ENCODE measurements at regions not wholly inside any gene's neighbourhood (a gene's known extent, or its start where the extent isn't known, plus 50 kb on each side); places are given as distances from the start of the nearest gene placed in this dataset.

- no peak overlapping the region for H2BK20ac ChIP-seq (ENCODE audit: low read depth, low read length)
- no peak for DNase-seq
- H2BK5ac ChIP-seq (ENCODE audit: low read depth, low read length, poor library complexity, severe bottlenecking) = no peak overlapping the region
- no peak for ATAC-seq (ENCODE audit: low read depth)
- ChIA-PET POLR2A (ENCODE audit: unreplicated experiment) (no interaction called here), CTCF (no interaction called here)
- no peak overlapping the region for H3K4ac ChIP-seq (ENCODE audit: low read depth, low read length)
- H3K14ac ChIP-seq (replicated peaks; ENCODE audit: low read depth, low read length) = no peak overlapping the region
- H2BK120ac ChIP-seq (ENCODE audit: low read depth, low read length) = no peak overlapping the region
- H3K9me3 ChIP-seq (ENCODE audit: control insufficient read depth, insufficient read depth, low read length) = no peaks in the 10 kb centered on the region
- no peak overlapping the region for H3K9ac ChIP-seq (ENCODE audit: low read depth, low read length)
- H4K8ac ChIP-seq (ENCODE audit: low read depth in 2 of 2, low read length in 2 of 2) = no peak overlapping the region
- no peak overlapping the region for H3K27ac ChIP-seq (ENCODE audit: insufficient read depth, low read length)
- in situ Hi-C loops (cut with MboI; ENCODE audit: low sequenced_read_pairs) = no loop called here
- no peak overlapping the region for H3K4me2 ChIP-seq (ENCODE audit: low read depth, low read length)
- H3K18ac ChIP-seq (ENCODE audit: low read depth, low read length) = no peak overlapping the region
- intact Hi-C loops (cut with micrococcal nuclease) = no loop called here
- H2AK5ac ChIP-seq (ENCODE audit: low read depth, low read length) = no peak overlapping the region
- H4K20me1 ChIP-seq (ENCODE audit: insufficient read depth, low read length) = no peaks in the 10 kb centered on the region
- no peak overlapping the region for H4K5ac ChIP-seq (ENCODE audit: low read depth, low read length)
- H3K27me3 ChIP-seq (ENCODE audit: control insufficient read depth, insufficient read depth, low read length) = no peaks in the 10 kb centered on the region
- no peak overlapping the region for H2AK9ac ChIP-seq (replicated peaks; ENCODE audit: low read depth, low read length, poor library complexity)
- no TSS peak for BruUV-seq (replicated peaks)
- no peak overlapping the region for H3K23ac ChIP-seq (ENCODE audit: low read depth, low read length)
- H3K4me1 ChIP-seq (ENCODE audit: control insufficient read depth, insufficient read depth, low read length) = no peaks in the 10 kb centered on the region
- no peak overlapping the region for H2AFZ ChIP-seq (replicated peaks; ENCODE audit: low read length, poor library complexity)
- no peak overlapping the region for H3K56ac ChIP-seq (ENCODE audit: extremely low read depth, insufficient read depth, low read length)
- no peaks in the 10 kb centered on the region for H3K79me1 ChIP-seq (ENCODE audit: low read depth in 1 of 2, low read length in 2 of 2)
- no peak overlapping the region for H4K91ac ChIP-seq (ENCODE audit: insufficient read depth, low read depth, low read length)
- dilution Hi-C loops (cut with HindIII; ENCODE audit: low sequenced_read_pairs, unreplicated experiment) = no loop called here
- no peak overlapping the region for H3K4me3 ChIP-seq (ENCODE audit: insufficient read depth, low read depth, low read length)
- no peak for TF ChIP-seq FOS (IDR thresholded peaks at IDR 0.05; ENCODE audit: low read depth, low read length)
- no peak for TF ChIP-seq USF2 (IDR thresholded peaks at IDR 0.05; ENCODE audit: low read depth, low read length)
- TF ChIP-seq POLR2A (IDR thresholded peaks at IDR 0.05; ENCODE audit: low read depth, low read length) = no peak
- no peak for TF ChIP-seq CHD1 (IDR thresholded peaks at IDR 0.05; ENCODE audit: low read depth, low read length)
- no peak for TF ChIP-seq RFX5 (IDR thresholded peaks at IDR 0.05; ENCODE audit: low read depth, low read length)
- TF ChIP-seq MXI1 (IDR thresholded peaks at IDR 0.05; ENCODE audit: borderline replicate concordance, low read depth, low read length) = no peak
- no peak for TF ChIP-seq ELK1 (IDR thresholded peaks at IDR 0.05; ENCODE audit: borderline replicate concordance, low read depth, low read length)
- TF ChIP-seq SMC3 (IDR thresholded peaks at IDR 0.05; ENCODE audit: low read depth, low read length) = no peak
- TF ChIP-seq MAFK (IDR thresholded peaks at IDR 0.05; ENCODE audit: low read depth, low read length) = no peak
- no peak for TF ChIP-seq MAZ (IDR thresholded peaks at IDR 0.05; ENCODE audit: borderline replicate concordance, low read depth, low read length)
- no peak for TF ChIP-seq RCOR1 (IDR thresholded peaks at IDR 0.05; ENCODE audit: insufficient replicate concordance, low read length)
- TF ChIP-seq CEBPB (IDR thresholded peaks at IDR 0.05; ENCODE audit: low read depth, low read length) = no peak
- TF ChIP-seq NFE2L2 (IDR thresholded peaks at IDR 0.05; ENCODE audit: low read depth, low read length) = no peak
- TF ChIP-seq BHLHE40 (IDR thresholded peaks at IDR 0.05; ENCODE audit: low read depth, low read length) = no peak
- no peak for TF ChIP-seq CTCF (conservative IDR thresholded peaks at IDR 0.05; ENCODE audit: low read depth, low read length)
- TF ChIP-seq RAD21 (IDR thresholded peaks at IDR 0.05; ENCODE audit: low read length) = no peak
- no CpG with 5 or more reads among the region's 12 CpGs for WGBS, 2 experiments (ENCODE audit: extremely low coverage in 2 of 2, insufficient read length in 1 of 2)
- H3K36me3 ChIP-seq (ENCODE audit: control insufficient read depth, insufficient read depth, low read length) = no peaks in the 10 kb centered on the region
- no peak overlapping the region for H2BK15ac ChIP-seq (ENCODE audit: low read depth, low read length)
- no peaks in the 10 kb centered on the region for H3K9me1 ChIP-seq (ENCODE audit: insufficient read depth, low read length)
Observed at GRCh38 chrX:21295246-21295820, 78.9 kb upstream of the CNKSR2 start.

Measured in IMR-90 (cell line).